ENCODE measurements at regions not wholly inside any gene's neighbourhood (a gene's known extent, or its start where the extent isn't known, plus 50 kb on each side); places are given as distances from the start of the nearest gene placed in this dataset.

DNA sequence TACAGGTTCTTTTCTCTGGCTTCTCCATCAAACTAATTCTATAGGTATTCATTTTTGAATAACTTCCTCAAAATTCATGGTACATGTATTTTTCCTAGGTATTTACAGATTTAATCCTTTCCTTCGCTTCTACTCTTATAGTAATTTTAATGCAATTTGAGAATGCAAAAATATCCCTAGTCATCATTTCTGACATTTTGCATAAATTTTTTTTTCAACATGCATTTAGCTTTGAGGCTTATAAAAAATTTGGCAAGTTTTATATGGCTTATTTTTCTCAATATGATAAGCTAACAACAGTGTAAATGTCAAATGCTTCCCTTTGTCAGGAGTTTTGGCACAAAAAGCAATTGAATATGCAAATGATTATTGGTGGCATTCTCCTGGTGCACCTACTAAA lies 872.6 kb downstream of the FLRT2 start:
- TF ChIP-seq, protein P1, sequence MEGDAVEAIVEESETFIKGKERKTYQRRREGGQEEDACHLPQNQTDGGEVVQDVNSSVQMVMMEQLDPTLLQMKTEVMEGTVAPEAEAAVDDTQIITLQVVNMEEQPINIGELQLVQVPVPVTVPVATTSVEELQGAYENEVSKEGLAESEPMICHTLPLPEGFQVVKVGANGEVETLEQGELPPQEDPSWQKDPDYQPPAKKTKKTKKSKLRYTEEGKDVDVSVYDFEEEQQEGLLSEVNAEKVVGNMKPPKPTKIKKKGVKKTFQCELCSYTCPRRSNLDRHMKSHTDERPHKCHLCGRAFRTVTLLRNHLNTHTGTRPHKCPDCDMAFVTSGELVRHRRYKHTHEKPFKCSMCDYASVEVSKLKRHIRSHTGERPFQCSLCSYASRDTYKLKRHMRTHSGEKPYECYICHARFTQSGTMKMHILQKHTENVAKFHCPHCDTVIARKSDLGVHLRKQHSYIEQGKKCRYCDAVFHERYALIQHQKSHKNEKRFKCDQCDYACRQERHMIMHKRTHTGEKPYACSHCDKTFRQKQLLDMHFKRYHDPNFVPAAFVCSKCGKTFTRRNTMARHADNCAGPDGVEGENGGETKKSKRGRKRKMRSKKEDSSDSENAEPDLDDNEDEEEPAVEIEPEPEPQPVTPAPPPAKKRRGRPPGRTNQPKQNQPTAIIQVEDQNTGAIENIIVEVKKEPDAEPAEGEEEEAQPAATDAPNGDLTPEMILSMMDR (IDR thresholded peaks at IDR 0.05; ENCODE audit: low read depth, low read length, missing control alignments): no peak
- no peak overlapping the region for H3K4me3 ChIP-seq (ENCODE audit: low read depth, low read length)
- H3K36me3 ChIP-seq (replicated peaks): no peaks in the 10 kb centered on the region
- in situ Hi-C loops (cut with HindIII; ENCODE audit: low pct_ligation_motif_present, low sequenced_read_pairs): no loop called here
- H3K27me3 ChIP-seq (replicated peaks): no peaks in the 10 kb centered on the region
- no peak overlapping the region for H3K27ac ChIP-seq
- DNase-seq: no peak

DNA sequence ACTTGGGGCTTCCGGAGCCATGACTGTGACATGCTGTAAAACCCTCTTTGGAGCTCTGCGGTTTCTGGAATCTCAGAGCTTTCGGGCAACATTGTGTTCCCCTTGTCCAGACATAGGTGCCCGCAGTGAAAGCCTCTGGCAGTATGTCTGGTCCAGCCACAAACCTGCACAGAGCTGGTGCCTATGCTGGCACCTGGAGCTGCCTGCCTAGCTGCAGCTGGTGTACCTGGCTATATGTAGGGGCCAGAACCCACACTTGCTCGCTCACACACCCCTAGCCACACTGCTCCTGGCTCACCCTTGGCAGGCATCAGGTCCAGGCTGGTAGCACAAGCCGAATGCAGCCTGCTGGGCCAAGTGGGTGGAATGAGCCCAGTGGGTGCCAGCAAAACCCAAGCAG lies 861.1 kb downstream of the FLRT2 start:
- no peaks in the 10 kb centered on the region for H3K27me3 ChIP-seq (replicated peaks)
- no peak for DNase-seq
- TF ChIP-seq, protein P1 (IDR thresholded peaks at IDR 0.05; ENCODE audit: low read depth, low read length, missing control alignments): no peak
- no peaks in the 10 kb centered on the region for H3K36me3 ChIP-seq (replicated peaks)
- H3K27ac ChIP-seq: no peak overlapping the region
- in situ Hi-C loops (cut with HindIII; ENCODE audit: low pct_ligation_motif_present, low sequenced_read_pairs): no loop called here
- H3K4me3 ChIP-seq (ENCODE audit: low read depth, low read length): no peak overlapping the region

DNA sequence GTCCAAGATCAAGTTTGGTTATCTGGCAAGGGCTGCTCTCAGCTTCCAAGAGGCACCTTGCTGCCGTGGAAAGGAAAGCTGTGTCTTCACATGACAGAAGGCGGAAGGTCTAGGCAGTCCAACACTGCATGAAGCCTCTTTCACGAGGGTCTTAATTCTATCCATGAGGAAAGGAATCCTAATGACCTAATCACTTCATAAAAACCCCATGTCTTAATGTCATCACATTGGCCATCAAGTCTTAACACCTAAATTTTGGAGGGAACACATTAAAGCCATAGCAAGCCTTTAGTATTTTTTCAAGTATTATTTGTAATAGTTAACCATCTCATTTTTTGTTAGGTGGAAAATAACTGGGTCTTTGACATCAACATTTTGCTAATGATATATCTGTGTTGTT lies 858.3 kb downstream of the FLRT2 start:
- in situ Hi-C loops (cut with HindIII; ENCODE audit: low pct_ligation_motif_present, low sequenced_read_pairs): no loop called here
- H3K27ac ChIP-seq: no peak overlapping the region
- TF ChIP-seq, protein P1 (IDR thresholded peaks at IDR 0.05; ENCODE audit: low read depth, low read length, missing control alignments): no peak

DNA sequence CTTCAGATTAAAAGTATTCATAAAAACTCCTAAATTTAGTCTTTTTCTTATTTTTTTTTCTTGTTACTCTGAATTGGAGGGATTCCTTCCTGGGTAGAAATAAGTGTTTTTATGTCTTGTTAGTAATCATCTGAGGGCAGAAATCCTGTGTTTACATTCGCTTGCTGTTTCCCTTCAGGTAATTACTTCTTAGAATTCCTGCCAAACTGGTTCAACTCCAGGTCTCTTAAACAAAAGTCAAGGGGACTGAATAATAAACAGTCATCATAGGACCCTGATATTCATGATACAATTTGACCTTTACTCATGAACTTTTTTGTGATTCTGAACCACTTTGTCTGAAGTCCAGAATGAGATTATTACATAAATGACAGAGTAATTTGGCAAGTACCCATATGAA lies 843.9 kb downstream of the FLRT2 start:
- no peak overlapping the region for H3K27ac ChIP-seq
- TF ChIP-seq, protein P1 (IDR thresholded peaks at IDR 0.05; ENCODE audit: low read depth, low read length, missing control alignments): no peak
- H3K36me3 ChIP-seq (replicated peaks): no peaks in the 10 kb centered on the region
- in situ Hi-C loops (cut with HindIII; ENCODE audit: low pct_ligation_motif_present, low sequenced_read_pairs): no loop called here
- no peak overlapping the region for H3K4me3 ChIP-seq (ENCODE audit: low read depth, low read length)
- H3K27me3 ChIP-seq (replicated peaks): no peaks in the 10 kb centered on the region
- no peak for DNase-seq

More for the DNA sequence above, 858.3 kb downstream of the FLRT2 start:
- DNase-seq: no peak
- Histone ChIP-seq H3K36me3 (replicated peaks) (no peaks in the 10 kb centered on the region), H3K4me3 (ENCODE audit: low read depth, low read length) (no peak overlapping the region), H3K27me3 (replicated peaks) (no peaks in the 10 kb centered on the region)

DNA sequence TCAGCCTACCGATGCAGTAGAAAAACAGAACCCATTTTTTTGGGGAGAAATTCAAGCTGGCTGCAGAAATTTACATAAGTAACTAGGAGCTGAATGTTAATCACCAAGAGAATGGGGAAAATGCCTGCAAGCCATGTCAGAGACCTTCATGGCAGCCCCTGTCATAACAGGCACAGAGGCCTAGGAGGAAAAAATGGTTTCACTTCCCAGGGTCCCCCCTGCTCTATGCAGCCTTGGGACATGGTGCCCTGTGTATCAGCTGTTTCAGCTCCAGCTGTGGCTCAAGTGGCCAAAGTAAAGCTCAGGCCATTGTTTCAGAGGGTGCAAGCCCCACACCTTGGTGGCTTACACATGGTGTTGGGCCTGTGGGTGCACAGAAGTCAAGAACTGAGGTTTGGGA lies 842.5 kb downstream of the FLRT2 start:
- Histone ChIP-seq H3K36me3 (replicated peaks) (no peaks in the 10 kb centered on the region), H3K4me3 (ENCODE audit: low read depth, low read length) (no peak overlapping the region), H3K27me3 (replicated peaks) (no peaks in the 10 kb centered on the region), H3K27ac (no peak overlapping the region)
- TF ChIP-seq, protein P1 (IDR thresholded peaks at IDR 0.05; ENCODE audit: low read depth, low read length, missing control alignments): no peak
- in situ Hi-C loops (cut with HindIII; ENCODE audit: low pct_ligation_motif_present, low sequenced_read_pairs): no loop called here
- no peak for DNase-seq

DNA sequence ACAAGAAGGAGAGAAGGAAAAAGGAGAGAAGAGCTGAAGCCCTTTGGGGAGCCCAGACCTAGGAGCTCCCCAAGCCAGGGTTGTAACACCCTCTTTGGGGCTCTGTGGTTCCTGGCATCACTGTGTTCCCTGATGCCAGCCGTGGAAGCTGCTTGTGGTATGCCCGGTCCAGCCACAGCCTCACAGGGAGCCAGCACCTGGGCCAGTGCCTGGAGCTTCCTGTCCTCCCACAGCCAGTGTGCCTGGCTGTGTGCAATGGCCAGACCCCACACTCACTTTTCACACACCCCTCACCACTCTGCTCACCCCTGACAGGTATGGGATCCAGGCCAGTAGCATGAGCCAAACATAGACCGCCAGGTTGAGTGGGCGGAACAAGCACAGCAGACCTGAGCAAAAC lies 834.7 kb downstream of the FLRT2 start:
- Histone ChIP-seq H3K27ac (no peak overlapping the region), H3K27me3 (replicated peaks) (no peaks in the 10 kb centered on the region), H3K4me3 (ENCODE audit: low read depth, low read length) (no peak overlapping the region), H3K36me3 (replicated peaks) (no peaks in the 10 kb centered on the region)
- in situ Hi-C loops (cut with HindIII; ENCODE audit: low pct_ligation_motif_present, low sequenced_read_pairs): no loop called here
- TF ChIP-seq, protein P1 (IDR thresholded peaks at IDR 0.05; ENCODE audit: low read depth, low read length, missing control alignments): no peak
- no peak for DNase-seq
